ENCODE measurements at regions not wholly inside any gene's neighbourhood (a gene's known extent, or its start where the extent isn't known, plus 50 kb on each side); places are given as distances from the start of the nearest gene placed in this dataset.

DNA sequence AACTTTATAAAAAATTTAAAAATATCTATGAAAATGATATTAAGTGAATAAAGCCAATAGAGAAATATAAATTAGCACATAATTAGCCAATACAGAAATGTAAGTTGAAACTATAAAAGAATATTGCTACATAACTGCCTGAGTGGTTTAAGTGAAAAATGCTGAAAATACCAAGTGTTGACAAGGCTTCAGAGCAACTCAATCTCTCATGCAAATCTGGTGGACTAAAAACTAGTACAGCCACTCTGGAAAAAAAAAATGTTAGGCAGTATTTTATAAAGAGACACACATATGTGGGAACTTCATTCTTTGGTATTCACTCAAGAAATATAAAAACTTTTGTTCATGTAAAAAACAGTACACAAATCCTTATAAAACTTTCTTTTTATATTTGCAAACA is 833.7 kb upstream of the ROBO1 start:
- H3K27me3 ChIP-seq, result no peaks in the 10 kb centered on the region
- H3K9me3 ChIP-seq, result no peaks in the 10 kb centered on the region
- no peaks in the 10 kb centered on the region for H3K4me1 ChIP-seq
- H3K36me3 ChIP-seq, result no peaks in the 10 kb centered on the region
- no peak overlapping the region for H3K27ac ChIP-seq
- no peak overlapping the region for H3K4me3 ChIP-seq
- TF ChIP-seq CTCF (IDR thresholded peaks at IDR 0.05), result no peak
- no peak for TF ChIP-seq EP300 (IDR thresholded peaks at IDR 0.05)
- TF ChIP-seq POLR2A (IDR thresholded peaks at IDR 0.05), result no peak
- no peak for TF ChIP-seq POLR2AphosphoS5 (IDR thresholded peaks at IDR 0.05)
- ATAC-seq, result no peak

DNA sequence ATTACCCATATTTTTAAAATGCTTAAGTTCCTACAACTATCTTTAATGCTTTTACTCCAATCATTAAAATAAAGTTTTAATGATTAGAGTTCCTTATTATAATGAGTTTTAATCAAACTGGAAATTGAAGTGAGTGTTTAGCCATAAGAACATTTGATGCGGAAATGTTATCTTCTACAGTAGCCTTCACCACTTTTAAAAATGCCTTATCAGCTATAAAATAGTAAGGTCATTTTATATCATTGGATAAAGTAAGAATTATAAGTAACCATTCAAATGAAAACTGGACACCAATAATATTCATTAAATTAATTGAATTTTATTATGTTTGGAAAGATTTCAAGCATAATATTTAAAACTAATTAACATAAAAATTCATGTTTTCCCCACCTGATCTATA is 825.0 kb upstream of the ROBO1 start:
- ATAC-seq, result no peak
- no peaks in the 10 kb centered on the region for H3K4me1 ChIP-seq
- no peaks in the 10 kb centered on the region for H3K27me3 ChIP-seq
- H3K4me3 ChIP-seq, result no peak overlapping the region
- no peak for TF ChIP-seq POLR2A (IDR thresholded peaks at IDR 0.05)
- no peak for TF ChIP-seq EP300 (IDR thresholded peaks at IDR 0.05)
- TF ChIP-seq POLR2AphosphoS5 (IDR thresholded peaks at IDR 0.05), result no peak
- no peak for TF ChIP-seq CTCF (IDR thresholded peaks at IDR 0.05)
- no peaks in the 10 kb centered on the region for H3K36me3 ChIP-seq
- no peaks in the 10 kb centered on the region for H3K9me3 ChIP-seq
- H3K27ac ChIP-seq, result no peak overlapping the region
- WGBS, 2 donors (ENCODE audit: low coverage in 1 of 2), result 27 to 31% methylated on average over 1 of the region's 1 CpG

- Histone ChIP-seq H3K4me1 (no peaks in the 10 kb centered on the region), H3K27ac (no peak overlapping the region), H3K4me3 (no peak overlapping the region), H3K9me3 (no peaks in the 10 kb centered on the region), H3K36me3 (no peaks in the 10 kb centered on the region), H3K27me3 (no peaks in the 10 kb centered on the region)
- no peak for TF ChIP-seq POLR2AphosphoS5 (IDR thresholded peaks at IDR 0.05)
- no peak for TF ChIP-seq EP300 (IDR thresholded peaks at IDR 0.05)
- TF ChIP-seq CTCF (IDR thresholded peaks at IDR 0.05), result no peak
- TF ChIP-seq POLR2A (IDR thresholded peaks at IDR 0.05), result no peak
- WGBS, 2 donors (ENCODE audit: low coverage in 1 of 2), result 72 to 86% methylated on average over 2 of the region's 2 CpGs
- ATAC-seq, result no peak
These were observed 818.5 kb upstream of the ROBO1 start for GRCh38 chr3:80586338-80586737.

DNA sequence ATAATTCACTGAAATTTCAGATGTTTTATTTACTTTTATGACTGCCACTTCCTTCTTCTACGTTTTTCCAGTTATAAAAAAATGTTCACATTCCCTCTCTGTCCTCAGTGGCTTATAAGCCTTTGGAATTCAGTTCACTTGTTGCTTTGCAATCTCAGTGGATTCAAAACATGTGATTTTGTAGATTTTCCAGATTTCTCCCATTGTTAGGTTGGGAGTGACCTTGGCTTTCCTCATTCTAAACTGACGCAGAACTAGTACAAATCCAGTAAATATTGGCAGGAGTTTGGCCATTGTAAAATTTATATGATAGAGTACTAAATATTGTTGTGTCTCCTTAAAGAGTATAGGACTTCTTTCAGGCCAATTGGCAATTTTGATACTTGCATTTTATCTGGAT is 812.3 kb upstream of the ROBO1 start:
- no peak for ATAC-seq
- Histone ChIP-seq H3K27me3 (no peaks in the 10 kb centered on the region), H3K4me3 (no peak overlapping the region), H3K36me3 (no peaks in the 10 kb centered on the region), H3K27ac (no peak overlapping the region), H3K4me1 (no peaks in the 10 kb centered on the region), H3K9me3 (no peaks in the 10 kb centered on the region)
- WGBS, 2 donors (ENCODE audit: low coverage in 1 of 2), result 21 to 33% methylated on average over 1 to 2 of the region's 2 CpGs
- TF ChIP-seq POLR2A (IDR thresholded peaks at IDR 0.05) (no peak), CTCF (IDR thresholded peaks at IDR 0.05) (no peak), EP300 (IDR thresholded peaks at IDR 0.05) (no peak)

GRCh38 chr3:80564391-80564790 is 796.6 kb upstream of the ROBO1 start:
- Histone ChIP-seq H3K36me3 (no peaks in the 10 kb centered on the region), H3K9me3 (no peaks in the 10 kb centered on the region), H3K4me1 (no peaks in the 10 kb centered on the region), H3K4me3 (no peak overlapping the region), H3K27me3 (no peaks in the 10 kb centered on the region), H3K27ac (no peak overlapping the region)
- ATAC-seq, result no peak
- TF ChIP-seq CTCF (IDR thresholded peaks at IDR 0.05), result no peak
- 36 to 47% methylated on average over 2 of the region's 2 CpGs for WGBS, 2 donors (ENCODE audit: low coverage in 1 of 2)

All from gastroesophageal sphincter (tissue), 4 donors.